HG02852 (cell line): ENCODE measurements at regions not wholly inside any gene's neighbourhood (a gene's known extent, or its start where the extent isn't known, plus 50 kb on each side); places are given as distances from the start of the nearest gene placed in this dataset.

Experiments used
- ATAC-seq: cut with Tn5 transposase; IDR thresholded peaks from one replicate; pipeline ENCODE4 v1.9.1; 2021; ENCODE audit warnings: mild to moderate bottlenecking, moderate library complexity; ENCODE audit not compliant: unreplicated experiment

GRCh38 chr2:120894966-120895365, 159.3 kb downstream of the GLI2 start:
- ATAC-seq = no peak

GRCh38 chr2:120896126-120896525, 160.5 kb downstream of the GLI2 start:
- no peak for ATAC-seq

- no peak for ATAC-seq
These were observed 161.2 kb downstream of the GLI2 start for GRCh38 chr2:120896901-120897300.

GRCh38 chr2:120897399-120897798, 161.7 kb downstream of the GLI2 start:
- no peak for ATAC-seq

- no peak for ATAC-seq
These were observed 162.8 kb downstream of the GLI2 start for GRCh38 chr2:120898496-120898895.

GRCh38 chr2:120898961-120899750, 163.5 kb downstream of the GLI2 start:
- ATAC-seq = no peak

- no peak for ATAC-seq
These were observed 164.1 kb downstream of the GLI2 start for GRCh38 chr2:120899771-120900170.

GRCh38 chr2:120901201-120901600, 165.5 kb downstream of the GLI2 start:
- ATAC-seq = no peak

GRCh38 chr2:120902592-120902991, 166.9 kb downstream of the GLI2 start:
- no peak for ATAC-seq

GRCh38 chr2:120904379-120904778, 168.7 kb downstream of the GLI2 start:
- ATAC-seq = no peak

- no peak for ATAC-seq
These were observed 169.2 kb downstream of the GLI2 start for GRCh38 chr2:120904830-120905234.

GRCh38 chr2:120905298-120905697, 169.6 kb downstream of the GLI2 start:
- ATAC-seq = no peak

- ATAC-seq = no peak
These were observed 170.3 kb downstream of the GLI2 start for GRCh38 chr2:120905824-120906571.

- no peak for ATAC-seq
These were observed 171.2 kb downstream of the GLI2 start for GRCh38 chr2:120906914-120907313.

GRCh38 chr2:120907822-120908221, 172.2 kb downstream of the GLI2 start:
- no peak for ATAC-seq

- no peak for ATAC-seq
These were observed 172.8 kb downstream of the GLI2 start for GRCh38 chr2:120908314-120908975.

- ATAC-seq = no peak
These were observed 173.4 kb downstream of the GLI2 start for GRCh38 chr2:120909102-120909501.

- no peak for ATAC-seq
These were observed 174.5 kb downstream of the GLI2 start for GRCh38 chr2:120910164-120910563.

GRCh38 chr2:120910956-120911951, 175.6 kb downstream of the GLI2 start:
- ATAC-seq = no peak
